ENCODE measurements at regions not wholly inside any gene's neighbourhood (a gene's known extent, or its start where the extent isn't known, plus 50 kb on each side); places are given as distances from the start of the nearest gene placed in this dataset.

DNA sequence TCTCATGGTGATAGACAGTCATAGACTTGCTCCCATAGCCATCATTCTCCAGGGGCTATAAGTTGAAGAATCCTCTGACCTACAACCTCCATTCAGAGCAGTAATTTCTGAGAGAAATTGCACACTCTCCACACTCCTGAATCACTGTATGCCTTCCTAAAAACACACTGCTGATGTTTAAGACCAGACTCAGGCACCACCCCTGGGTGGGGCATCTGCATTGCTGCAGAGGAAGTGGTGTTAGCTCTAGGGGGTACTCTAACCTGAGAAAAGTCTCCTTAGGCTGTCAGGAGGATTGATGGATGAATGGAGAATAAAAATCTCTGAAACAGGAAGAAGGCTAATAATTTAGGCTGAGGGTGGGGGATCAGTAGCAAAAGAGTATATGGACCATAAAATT lies 436.1 kb downstream of the DAD1 start:
- TF ChIP-seq POLR2A (IDR thresholded peaks at IDR 0.05) (no peak), POLR2AphosphoS5 (IDR thresholded peaks at IDR 0.05) (no peak), EP300 (IDR thresholded peaks at IDR 0.05) (no peak)
- TF ChIP-seq, protein P1, sequence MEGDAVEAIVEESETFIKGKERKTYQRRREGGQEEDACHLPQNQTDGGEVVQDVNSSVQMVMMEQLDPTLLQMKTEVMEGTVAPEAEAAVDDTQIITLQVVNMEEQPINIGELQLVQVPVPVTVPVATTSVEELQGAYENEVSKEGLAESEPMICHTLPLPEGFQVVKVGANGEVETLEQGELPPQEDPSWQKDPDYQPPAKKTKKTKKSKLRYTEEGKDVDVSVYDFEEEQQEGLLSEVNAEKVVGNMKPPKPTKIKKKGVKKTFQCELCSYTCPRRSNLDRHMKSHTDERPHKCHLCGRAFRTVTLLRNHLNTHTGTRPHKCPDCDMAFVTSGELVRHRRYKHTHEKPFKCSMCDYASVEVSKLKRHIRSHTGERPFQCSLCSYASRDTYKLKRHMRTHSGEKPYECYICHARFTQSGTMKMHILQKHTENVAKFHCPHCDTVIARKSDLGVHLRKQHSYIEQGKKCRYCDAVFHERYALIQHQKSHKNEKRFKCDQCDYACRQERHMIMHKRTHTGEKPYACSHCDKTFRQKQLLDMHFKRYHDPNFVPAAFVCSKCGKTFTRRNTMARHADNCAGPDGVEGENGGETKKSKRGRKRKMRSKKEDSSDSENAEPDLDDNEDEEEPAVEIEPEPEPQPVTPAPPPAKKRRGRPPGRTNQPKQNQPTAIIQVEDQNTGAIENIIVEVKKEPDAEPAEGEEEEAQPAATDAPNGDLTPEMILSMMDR (IDR thresholded peaks at IDR 0.05): no peak

All from upper lobe of left lung (tissue), 4 donors.